ENCODE measurements at regions not wholly inside any gene's neighbourhood (a gene's known extent, or its start where the extent isn't known, plus 50 kb on each side); places are given as distances from the start of the nearest gene placed in this dataset.

- TF ChIP-seq GATA2 (IDR thresholded peaks at IDR 0.05; ENCODE audit: low read depth, low read length): no peak
- TF ChIP-seq GATA3 (IDR thresholded peaks at IDR 0.05; ENCODE audit: low read depth, low read length): no peak
Measured at GRCh38 chr6:168905451-168906090, 348.1 kb downstream of the THBS2 start.

Data from SH-SY5Y (cell line).